HUES6 (cell line): ENCODE measurements at regions not wholly inside any gene's neighbourhood (a gene's known extent, or its start where the extent isn't known, plus 50 kb on each side); places are given as distances from the start of the nearest gene placed in this dataset.
"Not testable (repeated sequence)": the region's sequence is repeated elsewhere in the genome, so short reads cannot be mapped to it uniquely, and the experiment has no call there.

ENCODE experiments used
- H3K27ac ChIP-seq: 2 replicates; pipeline ENCODE4 v1.7.0; 2013; ENCODE audit warnings: low read depth, mild to moderate bottlenecking, low read length, inconsistent platforms
- H3K27me3 ChIP-seq: 2 replicates; pipeline ENCODE4 v1.6.1; 2013; ENCODE audit warnings: low read length; ENCODE audit not compliant: control insufficient read depth, insufficient read depth
- H3K36me3 ChIP-seq: 2 replicates; pipeline ENCODE4 v1.6.1; 2013; ENCODE audit warnings: low read length; ENCODE audit not compliant: control insufficient read depth, insufficient read depth
- H3K4me1 ChIP-seq: 2 replicates; pipeline ENCODE4 v1.6.1; 2013; ENCODE audit warnings: low read length; ENCODE audit not compliant: control insufficient read depth, insufficient read depth
- H3K4me3 ChIP-seq: 2 replicates; pipeline ENCODE4 v1.5.1; 2013; ENCODE audit warnings: low read depth, low read length
- H3K9ac ChIP-seq: one replicate; pipeline ENCODE4 v1.6.1; 2013; ENCODE audit warnings: mild to moderate bottlenecking, low read length
- H3K9me3 ChIP-seq: 2 replicates; pipeline ENCODE4 v1.6.1; 2013; ENCODE audit warnings: low read depth, low read length; ENCODE audit not compliant: control insufficient read depth, insufficient read depth

DNA sequence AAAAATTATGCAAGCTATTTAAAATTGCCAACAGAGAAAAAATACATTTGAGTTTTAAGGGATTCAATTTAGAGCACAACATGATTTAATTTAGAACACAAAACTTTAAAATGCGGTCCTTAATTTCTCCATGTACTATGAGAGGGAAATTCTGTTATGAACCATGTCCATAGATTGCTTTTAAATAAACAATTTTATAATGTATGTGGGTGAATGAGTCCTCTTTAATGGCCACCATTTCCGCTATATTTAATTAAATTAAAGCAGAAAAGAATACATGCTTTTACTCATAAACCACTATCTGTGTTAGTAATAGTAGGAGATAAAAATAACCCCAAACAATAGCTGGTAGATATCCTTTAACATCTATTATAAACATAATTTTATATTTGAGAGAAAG, 914.6 kb downstream of the LTN1 start:
- Histone ChIP-seq H3K27ac (no peak overlapping the region), H3K4me1 (no peaks in the 10 kb centered on the region), H3K27me3 (no peaks in the 10 kb centered on the region), H3K9ac (no peak overlapping the region), H3K9me3 (no peaks in the 10 kb centered on the region), H3K4me3 (no peak overlapping the region), H3K36me3 (no peaks in the 10 kb centered on the region)

GRCh38 chr21:28074676-28075075, 918.0 kb downstream of the LTN1 start:
- no peaks in the 10 kb centered on the region for H3K36me3 ChIP-seq
- H3K4me3 ChIP-seq: no peak overlapping the region
- 0 out of 2 replicates have a peak, but pooled peaks cover 3% of the 10 kb centered on the region for H3K9me3 ChIP-seq
- H3K9ac ChIP-seq: no peak overlapping the region
- H3K27ac ChIP-seq: no peak overlapping the region
- peaks cover 2% of the 10 kb centered on the region; the same call in 1 of the 2 replicates for H3K4me1 ChIP-seq
- H3K27me3 ChIP-seq: no peaks in the 10 kb centered on the region

GRCh38 chr21:28072601-28073000, 920.1 kb downstream of the LTN1 start:
- Histone ChIP-seq H3K27me3 (no peaks in the 10 kb centered on the region), H3K9me3 (0 out of 2 replicates have a peak, but pooled peaks cover 3% of the 10 kb centered on the region), H3K4me3 (no peak overlapping the region), H3K36me3 (no peaks in the 10 kb centered on the region), H3K9ac (no peak overlapping the region), H3K4me1 (peaks cover 18% of the 10 kb centered on the region), H3K27ac (no peak overlapping the region)

DNA sequence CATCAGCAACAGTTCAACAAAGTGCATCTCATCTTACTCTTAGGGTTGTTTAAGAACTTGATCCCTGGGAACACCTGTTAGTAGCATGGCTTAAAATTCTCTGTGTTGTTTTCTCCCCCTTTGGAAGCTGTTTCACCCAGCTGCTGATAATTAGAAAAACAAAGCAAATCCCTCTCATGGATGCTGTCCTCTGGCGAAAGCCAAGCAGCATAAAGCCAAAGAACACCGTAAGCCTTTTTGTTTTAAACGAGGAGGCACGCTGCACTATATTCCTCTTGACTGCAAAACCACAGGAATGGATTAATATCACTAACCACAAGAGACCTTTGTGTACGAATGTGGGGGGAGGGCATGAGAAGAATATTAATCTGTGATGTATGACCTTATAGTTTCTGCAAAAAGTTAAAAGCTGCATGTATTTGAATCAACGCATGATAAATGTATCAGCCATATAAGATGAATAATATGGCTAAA, 923.2 kb downstream of the LTN1 start:
- Histone ChIP-seq H3K4me3 (no peak overlapping the region), H3K4me1 (peaks cover 18% of the 10 kb centered on the region), H3K9ac (no peak overlapping the region), H3K27ac (no peak overlapping the region), H3K36me3 (no peaks in the 10 kb centered on the region), H3K9me3 (0 out of 2 replicates have a peak, but pooled peaks cover 3% of the 10 kb centered on the region), H3K27me3 (no peaks in the 10 kb centered on the region)

DNA sequence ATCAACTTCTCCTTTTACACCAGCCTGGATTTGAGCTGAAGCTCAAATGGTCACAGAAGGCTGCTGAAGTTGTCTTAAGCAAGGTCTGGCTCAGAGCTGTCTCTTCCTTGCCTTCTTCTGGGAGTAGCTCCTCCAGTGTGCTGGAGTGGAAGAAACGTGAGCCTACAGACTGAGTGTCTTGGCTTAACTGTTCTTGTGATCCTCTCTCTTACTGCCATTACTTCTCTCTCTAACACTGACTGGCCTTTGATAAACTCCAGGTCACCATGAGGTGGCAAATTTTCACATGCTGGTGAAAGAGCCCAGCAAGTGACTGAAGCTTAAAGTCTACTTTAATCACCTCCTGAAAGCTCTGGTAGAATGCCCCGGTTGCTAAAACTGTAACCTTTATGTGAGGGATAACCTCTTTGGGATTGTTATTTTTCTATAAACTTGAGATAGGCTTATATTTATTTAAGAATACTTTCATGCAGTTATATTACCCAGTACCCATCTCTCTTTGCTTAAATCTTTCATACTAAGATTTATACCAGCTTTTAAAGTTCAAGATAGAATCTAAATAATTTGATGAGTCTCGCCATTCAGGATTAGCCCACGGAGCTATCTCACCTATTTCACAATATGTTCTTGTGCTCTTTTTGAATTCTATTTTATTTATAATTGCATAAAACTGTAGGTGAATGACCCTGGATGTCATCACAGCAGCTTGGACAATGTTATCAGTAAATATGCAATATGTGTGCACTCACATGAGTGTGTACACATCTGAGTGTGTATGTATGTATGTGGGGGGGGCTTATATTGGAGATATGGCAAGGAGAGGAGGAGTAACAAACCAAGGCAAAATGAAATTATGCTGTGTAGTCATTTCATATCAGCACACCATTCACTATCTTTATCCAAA, 924.0 kb downstream of the LTN1 start:
- Histone ChIP-seq H3K9me3 (0 out of 2 replicates have a peak, but pooled peaks cover 3% of the 10 kb centered on the region), H3K27ac (no peak overlapping the region), H3K9ac (no peak overlapping the region), H3K4me1 (peaks cover 18% of the 10 kb centered on the region), H3K27me3 (no peaks in the 10 kb centered on the region), H3K4me3 (no peak overlapping the region), H3K36me3 (no peaks in the 10 kb centered on the region)

DNA sequence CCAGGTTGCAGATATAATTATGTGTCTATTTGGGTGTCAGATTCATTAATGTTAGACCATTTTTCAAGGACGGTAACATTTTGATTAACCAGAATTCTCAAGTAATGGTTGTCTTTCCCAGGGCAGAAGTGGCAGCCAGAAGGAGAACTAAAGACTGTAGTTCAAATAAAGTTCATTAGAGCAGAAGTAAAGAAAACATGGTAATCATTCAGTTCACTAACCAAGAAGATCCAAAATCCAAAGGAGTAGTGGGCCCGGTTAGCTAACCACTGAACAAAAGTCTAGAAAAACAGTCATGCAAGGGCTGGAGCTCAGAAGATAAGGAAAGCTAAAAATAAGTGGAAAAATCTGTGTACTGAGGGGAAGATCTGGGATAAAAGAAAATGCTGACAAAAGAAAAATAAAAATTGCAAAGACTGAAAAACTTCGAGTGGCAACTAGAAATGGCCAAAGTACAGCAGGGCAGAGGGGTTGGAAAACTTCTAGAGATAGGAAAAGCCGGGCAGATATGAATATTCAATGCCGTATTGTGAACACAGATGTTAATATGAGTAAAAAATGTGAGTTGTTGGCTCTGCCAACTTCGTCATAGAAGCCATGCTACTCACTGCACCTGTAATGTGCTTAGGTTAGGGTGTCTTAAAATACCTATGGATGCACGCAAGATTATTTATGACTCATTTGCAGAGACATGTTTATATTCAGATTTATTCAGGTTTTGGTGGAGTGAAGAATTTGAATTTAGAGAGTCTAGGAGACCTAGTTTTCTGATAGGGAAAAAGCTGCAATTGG, 925.9 kb downstream of the LTN1 start:
- H3K4me1 ChIP-seq: peaks cover 18% of the 10 kb centered on the region
- no peaks in the 10 kb centered on the region for H3K27me3 ChIP-seq
- H3K9me3 ChIP-seq: no peaks in the 10 kb centered on the region
- no peak overlapping the region for H3K9ac ChIP-seq
- H3K4me3 ChIP-seq: no peak overlapping the region
- no peaks in the 10 kb centered on the region for H3K36me3 ChIP-seq
- H3K27ac ChIP-seq: no peak overlapping the region

- Histone ChIP-seq H3K36me3 (no peaks in the 10 kb centered on the region), H3K4me1 (peaks cover 18% of the 10 kb centered on the region), H3K9ac (no peak overlapping the region), H3K4me3 (no peak overlapping the region), H3K27ac (no peak overlapping the region), H3K27me3 (no peaks in the 10 kb centered on the region), H3K9me3 (no peaks in the 10 kb centered on the region)
Observed at GRCh38 chr21:28066076-28066475, 926.6 kb downstream of the LTN1 start.

GRCh38 chr21:28063241-28064216, 929.1 kb downstream of the LTN1 start:
- no peak overlapping the region for H3K9ac ChIP-seq
- H3K27me3 ChIP-seq: no peaks in the 10 kb centered on the region
- H3K9me3 ChIP-seq: no peaks in the 10 kb centered on the region
- no peak overlapping the region for H3K4me3 ChIP-seq
- peaks cover 4% of the 10 kb centered on the region; the same call in 1 of the 2 replicates for H3K4me1 ChIP-seq
- H3K36me3 ChIP-seq: no peaks in the 10 kb centered on the region
- H3K27ac ChIP-seq: no peak overlapping the region

- H3K9ac ChIP-seq, H3K4me1 ChIP-seq, H3K9me3 ChIP-seq, H3K27me3 ChIP-seq, H3K27ac ChIP-seq, H3K36me3 ChIP-seq, H3K4me3 ChIP-seq: not testable (repeated sequence)
Observed at GRCh38 chr21:28052956-28053355, 939.7 kb downstream of the LTN1 start.

- not testable (repeated sequence) for H3K9ac ChIP-seq, H3K9me3 ChIP-seq, H3K4me1 ChIP-seq, H3K4me3 ChIP-seq, H3K27me3 ChIP-seq, H3K36me3 ChIP-seq, H3K27ac ChIP-seq
Observed at GRCh38 chr21:28051649-28052048, 941.0 kb downstream of the LTN1 start.
